Stomach smooth muscle (tissue), 2 donors: ENCODE measurements at regions not wholly inside any gene's neighbourhood (a gene's known extent, or its start where the extent isn't known, plus 50 kb on each side); places are given as distances from the start of the nearest gene placed in this dataset.

Experiments used
- H3K27ac ChIP-seq: one replicate; pipeline ENCODE4 v1.7.0; 2013; ENCODE audit warnings: mild to moderate bottlenecking, low read length, inconsistent platforms
- H3K27me3 ChIP-seq, 2 donors: one replicate each; pipeline ENCODE4 v1.7.0; 2013; ENCODE audit warnings: low read length in 2 of 2; ENCODE audit not compliant: insufficient read depth in 2 of 2, control insufficient read depth in 1 of 2
- H3K36me3 ChIP-seq, 2 donors: one replicate each; pipeline ENCODE4 v1.7.0; 2013; ENCODE audit warnings: low read length in 2 of 2; ENCODE audit not compliant: control insufficient read depth in 2 of 2, insufficient read depth in 2 of 2
- H3K4me1 ChIP-seq: one replicate; pipeline ENCODE4 v1.7.0; 2013; ENCODE audit warnings: low read length; ENCODE audit not compliant: control insufficient read depth, insufficient read depth
- H3K4me3 ChIP-seq, 2 donors: one replicate each; pipeline ENCODE4 v1.7.0; 2013; ENCODE audit warnings: low read length in 2 of 2
- H3K9ac ChIP-seq, 2 donors: one replicate each; pipeline ENCODE4 v1.7.0; 2013; ENCODE audit warnings: low read length in 2 of 2, mild to moderate bottlenecking in 1 of 2
- H3K9me3 ChIP-seq, 2 donors: one replicate each; pipeline ENCODE4 v1.7.0; 2013; ENCODE audit warnings: low read length in 2 of 2; ENCODE audit not compliant: control insufficient read depth in 2 of 2
- donor health status: healthy.
- donor health status: Pancreatic carcinoma.

DNA sequence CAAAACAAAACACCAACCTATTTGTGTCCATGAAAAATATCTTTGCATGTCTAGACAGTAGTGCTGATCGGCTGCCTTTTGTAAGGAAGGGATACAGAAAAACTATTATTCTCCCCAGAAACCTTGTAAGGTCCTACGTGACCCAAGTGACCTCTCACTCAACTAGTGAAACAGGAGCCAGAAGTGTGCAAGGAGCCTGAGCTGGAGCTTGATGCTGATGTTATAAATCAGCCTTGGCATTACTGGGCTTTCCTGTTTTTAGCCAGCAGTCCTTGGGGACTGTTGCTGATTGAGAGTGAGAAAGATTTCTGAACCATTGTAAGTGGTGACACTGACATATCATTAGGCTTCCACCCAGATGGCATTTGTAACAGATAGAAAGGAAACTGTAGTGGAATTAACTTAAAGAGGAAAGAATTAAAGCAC is 100.8 kb upstream of the LIMCH1 start:
- Histone ChIP-seq H3K4me3 (no peak overlapping the region), H3K27ac (no peak overlapping the region)

GRCh38 chr4:41438931-41439297 is 99.0 kb upstream of the LIMCH1 start:
- no peaks in the 10 kb centered on the region for H3K27me3 ChIP-seq
- no peaks in the 10 kb centered on the region for H3K9me3 ChIP-seq
- H3K27ac ChIP-seq, result no peak overlapping the region
- H3K4me1 ChIP-seq, result peaks cover 2% of the 10 kb centered on the region
- no peaks in the 10 kb centered on the region for H3K36me3 ChIP-seq
- no peak overlapping the region for H3K4me3 ChIP-seq
- no peak overlapping the region for H3K9ac ChIP-seq

More for the DNA sequence above, 100.8 kb upstream of the LIMCH1 start:
- Histone ChIP-seq H3K9ac (no peak overlapping the region), H3K9me3 (no peaks in the 10 kb centered on the region), H3K36me3 (no peaks in the 10 kb centered on the region), H3K27me3 (no peaks in the 10 kb centered on the region), H3K4me1 (peaks cover 2% of the 10 kb centered on the region)

- Histone ChIP-seq H3K9me3 (no peaks in the 10 kb centered on the region), H3K27me3 (no peaks in the 10 kb centered on the region), H3K36me3 (no peaks in the 10 kb centered on the region), H3K4me3 (no peak overlapping the region), H3K9ac (no peak overlapping the region), H3K27ac (no peak overlapping the region), H3K4me1 (peaks cover 2% of the 10 kb centered on the region)
These were observed 95.1 kb upstream of the LIMCH1 start for GRCh38 chr4:41442810-41443209.

GRCh38 chr4:41443340-41444079 is 94.4 kb upstream of the LIMCH1 start:
- no peaks in the 10 kb centered on the region for H3K36me3 ChIP-seq
- no peak overlapping the region for H3K4me3 ChIP-seq
- no peaks in the 10 kb centered on the region for H3K9me3 ChIP-seq
- no peaks in the 10 kb centered on the region for H3K27me3 ChIP-seq
- H3K4me1 ChIP-seq, result peaks cover 2% of the 10 kb centered on the region
- no peak overlapping the region for H3K27ac ChIP-seq
- H3K9ac ChIP-seq, result no peak overlapping the region

- Histone ChIP-seq H3K9ac (no peak overlapping the region), H3K4me1 (no peaks in the 10 kb centered on the region), H3K4me3 (no peak overlapping the region), H3K27ac (no peak overlapping the region), H3K27me3 (no peaks in the 10 kb centered on the region), H3K36me3 (no peaks in the 10 kb centered on the region), H3K9me3 (no peaks in the 10 kb centered on the region)
These were observed 91.6 kb upstream of the LIMCH1 start for GRCh38 chr4:41446391-41446790.

DNA sequence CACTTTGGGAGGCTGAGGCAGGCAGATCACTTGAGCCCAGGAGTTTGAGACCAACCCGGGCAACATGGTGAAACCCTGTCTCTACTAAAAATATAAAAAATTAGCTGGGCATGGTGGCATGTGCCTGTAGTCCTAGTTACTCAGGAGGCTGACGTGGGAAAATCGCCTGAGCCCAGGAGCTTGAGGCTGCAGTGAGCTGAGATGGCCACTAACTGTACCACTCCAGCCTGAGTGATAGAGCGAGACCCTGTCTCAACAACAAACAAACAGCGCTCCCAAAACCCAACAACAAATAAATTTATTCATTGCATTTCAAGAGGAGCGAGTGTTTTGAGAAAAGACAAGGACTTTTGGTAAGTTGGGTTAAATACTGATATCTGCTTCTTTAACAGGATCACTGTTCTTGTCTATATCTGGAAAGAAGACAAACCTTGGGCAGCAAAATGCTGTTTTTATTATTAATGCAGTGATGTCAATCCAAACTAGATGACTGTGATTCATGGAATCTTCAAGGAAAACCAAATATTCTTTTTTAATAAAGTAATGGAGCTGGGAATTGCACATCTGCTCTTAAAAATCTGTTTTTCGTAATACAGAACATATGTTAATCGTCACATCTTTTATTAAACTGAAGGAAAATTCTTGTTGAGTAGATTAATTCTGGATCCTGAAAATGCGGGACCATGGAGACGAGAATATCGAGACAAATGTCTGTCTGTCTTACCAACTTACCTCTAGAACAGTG is 90.8 kb upstream of the LIMCH1 start:
- no peak overlapping the region for H3K4me3 ChIP-seq
- no peak overlapping the region for H3K27ac ChIP-seq
- H3K9ac ChIP-seq, result no peak overlapping the region
- H3K9me3 ChIP-seq, result no peaks in the 10 kb centered on the region
- no peaks in the 10 kb centered on the region for H3K27me3 ChIP-seq
- no peaks in the 10 kb centered on the region for H3K4me1 ChIP-seq
- no peaks in the 10 kb centered on the region for H3K36me3 ChIP-seq

DNA sequence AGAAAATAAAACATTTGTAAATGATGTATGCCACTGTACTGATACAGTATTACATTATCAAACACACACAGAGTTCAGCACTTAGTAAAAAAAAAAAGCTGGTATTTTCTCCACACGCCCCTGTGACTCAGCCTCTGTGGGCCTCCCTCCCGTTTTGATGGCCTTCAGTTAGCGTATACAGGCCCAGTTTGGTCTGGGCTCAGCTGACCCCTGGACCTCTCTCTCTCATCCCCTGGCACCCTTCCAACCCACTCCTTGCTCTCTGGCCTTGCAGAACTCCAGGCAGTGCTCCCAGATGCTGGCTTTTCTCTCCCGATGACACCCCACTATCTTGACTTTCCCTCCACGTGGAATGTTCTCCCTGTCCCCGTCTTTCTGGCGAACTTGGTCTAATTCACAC is 89.0 kb upstream of the LIMCH1 start:
- no peaks in the 10 kb centered on the region for H3K27me3 ChIP-seq
- no peak overlapping the region for H3K4me3 ChIP-seq
- no peaks in the 10 kb centered on the region for H3K4me1 ChIP-seq
- no peak overlapping the region for H3K27ac ChIP-seq
- no peaks in the 10 kb centered on the region for H3K9me3 ChIP-seq
- H3K9ac ChIP-seq, result no peak overlapping the region
- H3K36me3 ChIP-seq, result no peaks in the 10 kb centered on the region

DNA sequence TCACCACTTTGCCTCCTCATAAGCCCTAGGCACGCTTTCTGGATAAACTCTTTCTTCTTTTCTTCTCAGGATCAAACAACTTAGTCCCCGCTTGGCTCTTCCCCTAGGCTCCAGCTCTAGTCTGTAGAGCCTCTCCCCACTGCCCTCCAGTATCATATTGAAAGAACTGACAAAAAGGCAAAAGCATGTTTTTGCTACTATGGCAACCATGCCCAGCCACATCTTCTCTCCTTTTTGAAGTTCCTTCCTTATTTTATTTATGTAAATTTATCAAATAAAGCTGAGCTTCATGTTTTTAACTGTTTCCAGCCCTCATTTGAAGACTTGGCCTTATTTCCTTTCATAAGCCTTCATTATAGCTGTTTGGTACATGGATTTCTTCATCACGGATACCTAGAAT is 86.0 kb upstream of the LIMCH1 start:
- Histone ChIP-seq H3K9ac (no peak overlapping the region), H3K36me3 (no peaks in the 10 kb centered on the region), H3K27ac (no peak overlapping the region), H3K27me3 (no peaks in the 10 kb centered on the region), H3K4me1 (no peaks in the 10 kb centered on the region), H3K4me3 (no peak overlapping the region), H3K9me3 (no peaks in the 10 kb centered on the region)

- Histone ChIP-seq H3K4me1 (no peaks in the 10 kb centered on the region), H3K36me3 (no peaks in the 10 kb centered on the region), H3K9me3 (no peaks in the 10 kb centered on the region), H3K4me3 (no peak overlapping the region), H3K9ac (no peak overlapping the region), H3K27ac (no peak overlapping the region), H3K27me3 (no peaks in the 10 kb centered on the region)
These were observed 85.3 kb upstream of the LIMCH1 start for GRCh38 chr4:41452484-41453225.

- no peaks in the 10 kb centered on the region for H3K9me3 ChIP-seq
- no peaks in the 10 kb centered on the region for H3K36me3 ChIP-seq
- H3K4me3 ChIP-seq, result no peak overlapping the region
- H3K27ac ChIP-seq, result no peak overlapping the region
- no peaks in the 10 kb centered on the region for H3K27me3 ChIP-seq
- H3K4me1 ChIP-seq, result no peaks in the 10 kb centered on the region
- H3K9ac ChIP-seq, result no peak overlapping the region
These were observed 83.5 kb upstream of the LIMCH1 start for GRCh38 chr4:41454423-41454822.
